HG03442 (cell line): ENCODE measurements at regions not wholly inside any gene's neighbourhood (a gene's known extent, or its start where the extent isn't known, plus 50 kb on each side); places are given as distances from the start of the nearest gene placed in this dataset.
"Not testable (repeated sequence)": the region's sequence is repeated elsewhere in the genome, so short reads cannot be mapped to it uniquely, and the experiment has no call there.

Source experiments
- ATAC-seq: cut with Tn5 transposase; IDR thresholded peaks from one replicate; pipeline ENCODE4 v1.9.1; 2021; ENCODE audit warnings: mild to moderate bottlenecking, moderate library complexity; ENCODE audit not compliant: unreplicated experiment

DNA sequence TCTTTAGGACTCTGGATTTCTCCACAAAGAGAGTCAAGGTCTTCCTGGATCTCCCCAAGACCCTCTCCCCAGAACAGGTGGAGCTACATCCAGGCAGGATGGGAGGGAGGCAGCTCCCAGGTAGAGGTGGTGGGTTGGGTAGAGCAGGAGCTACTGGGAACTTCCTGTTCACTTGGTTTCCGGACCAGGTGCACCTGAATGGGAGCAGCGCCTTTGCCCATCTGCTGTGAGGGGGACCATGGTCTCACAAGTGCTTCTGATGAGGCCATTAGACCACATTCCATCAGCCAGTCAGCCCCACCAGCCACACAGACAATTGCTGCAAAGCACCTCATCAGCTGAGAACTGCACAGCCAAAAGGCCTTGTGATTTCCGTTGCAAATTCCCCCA is 188.8 kb downstream of the MATN1 start:
- ATAC-seq = no peak

DNA sequence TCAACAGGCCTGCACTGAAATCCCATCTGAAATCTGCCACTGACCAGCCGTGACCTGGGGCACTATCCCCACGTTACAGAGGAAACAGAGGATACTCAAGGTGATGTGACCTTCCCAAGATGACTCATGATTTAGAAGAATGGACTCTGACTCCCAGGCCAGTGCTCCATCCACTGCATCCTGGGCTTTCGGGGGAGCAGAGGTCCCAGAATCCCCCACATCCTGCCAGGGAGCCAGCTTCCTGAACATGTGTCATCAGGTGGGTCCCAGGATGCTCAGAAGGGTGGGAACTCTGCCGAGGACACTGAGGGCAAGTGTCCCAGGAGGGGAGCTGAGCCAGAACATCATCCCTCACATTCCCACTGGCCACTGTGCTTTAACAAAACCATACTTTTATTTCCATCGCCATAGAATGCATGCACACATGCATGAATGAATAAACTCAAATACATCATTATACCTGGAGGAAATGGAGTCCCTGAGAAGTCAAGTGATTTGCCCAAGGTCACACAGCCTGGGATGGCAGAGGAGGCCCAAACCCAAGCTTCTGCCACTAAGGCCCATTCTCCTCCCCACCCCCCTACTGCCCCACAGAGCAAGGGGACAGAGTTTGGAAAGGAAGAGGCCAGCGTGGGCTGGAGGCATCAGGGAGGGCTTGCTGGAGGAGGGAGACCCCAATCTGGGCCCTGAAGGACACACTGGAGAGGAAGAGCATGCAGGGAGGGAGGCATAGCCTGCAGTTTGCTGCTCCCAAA is 189.4 kb downstream of the MATN1 start:
- ATAC-seq = no peak

DNA sequence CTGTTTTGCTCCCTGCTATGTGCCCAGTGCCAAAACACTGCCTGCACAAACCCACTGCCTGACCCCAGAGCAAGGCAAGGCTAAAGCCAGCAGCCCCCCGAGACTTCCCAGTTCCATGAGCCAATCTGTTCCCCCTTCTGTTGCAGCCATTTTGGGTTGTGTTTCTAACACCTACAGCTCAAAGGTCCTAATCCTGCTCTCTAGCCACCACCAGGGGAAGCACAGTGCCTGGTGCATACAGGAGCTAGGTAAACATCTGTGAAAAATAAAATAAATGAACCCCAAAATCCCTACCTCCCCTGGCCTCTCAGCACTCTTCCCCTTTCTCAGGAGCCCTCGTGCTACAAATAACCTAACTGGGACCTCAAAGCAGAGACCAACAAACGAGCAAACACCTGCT is 190.2 kb downstream of the MATN1 start:
- no peak for ATAC-seq

DNA sequence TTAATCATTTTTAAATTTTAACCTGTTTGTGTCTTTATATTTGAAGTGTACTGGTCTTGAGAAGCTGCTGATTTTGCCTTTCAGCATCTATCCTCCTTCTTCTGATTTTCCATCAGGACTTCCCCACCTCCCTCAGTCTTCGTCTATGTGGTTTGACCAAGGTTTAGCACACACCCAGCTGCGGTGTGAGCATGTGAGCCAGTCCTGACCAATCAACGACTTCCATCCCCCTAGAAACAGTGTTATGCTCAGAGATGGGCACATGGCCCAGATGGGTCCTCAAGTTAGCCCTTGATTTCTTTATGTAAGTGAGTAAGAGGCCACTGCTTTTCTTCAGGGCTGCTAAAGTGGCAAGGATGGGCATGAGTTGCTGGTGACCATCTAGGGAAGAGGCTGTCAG is 190.8 kb downstream of the MATN1 start:
- no peak for ATAC-seq

DNA sequence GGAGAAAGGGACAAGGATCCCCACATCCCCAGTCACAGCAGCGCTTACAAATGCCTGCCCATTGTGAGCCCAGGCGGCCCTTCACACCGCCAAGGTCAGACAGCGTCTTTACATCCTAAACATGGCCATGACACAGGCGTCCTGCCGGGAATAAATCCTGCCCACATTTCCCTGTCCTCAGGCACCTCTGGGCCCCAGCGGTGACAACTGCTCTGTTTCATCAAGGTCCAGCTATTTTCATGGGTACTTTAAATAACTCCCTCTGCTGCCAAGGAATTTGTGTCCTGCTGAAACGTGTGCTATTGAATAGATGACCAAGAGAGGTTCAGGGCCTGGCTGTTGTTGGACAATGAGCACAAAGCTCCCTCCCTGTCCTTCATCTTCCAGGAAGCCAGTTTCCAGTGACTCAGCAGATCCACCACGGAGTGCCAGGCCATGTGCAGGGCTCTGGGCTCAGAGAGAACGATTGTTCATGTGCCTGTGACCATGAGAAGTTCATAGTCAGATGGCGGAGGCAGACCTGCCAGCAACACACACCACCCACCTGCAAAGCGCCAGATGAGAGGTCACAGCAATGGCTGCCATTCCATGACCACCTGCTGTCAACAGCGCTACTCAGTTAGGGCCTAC is 195.8 kb downstream of the MATN1 start:
- no peak for ATAC-seq

DNA sequence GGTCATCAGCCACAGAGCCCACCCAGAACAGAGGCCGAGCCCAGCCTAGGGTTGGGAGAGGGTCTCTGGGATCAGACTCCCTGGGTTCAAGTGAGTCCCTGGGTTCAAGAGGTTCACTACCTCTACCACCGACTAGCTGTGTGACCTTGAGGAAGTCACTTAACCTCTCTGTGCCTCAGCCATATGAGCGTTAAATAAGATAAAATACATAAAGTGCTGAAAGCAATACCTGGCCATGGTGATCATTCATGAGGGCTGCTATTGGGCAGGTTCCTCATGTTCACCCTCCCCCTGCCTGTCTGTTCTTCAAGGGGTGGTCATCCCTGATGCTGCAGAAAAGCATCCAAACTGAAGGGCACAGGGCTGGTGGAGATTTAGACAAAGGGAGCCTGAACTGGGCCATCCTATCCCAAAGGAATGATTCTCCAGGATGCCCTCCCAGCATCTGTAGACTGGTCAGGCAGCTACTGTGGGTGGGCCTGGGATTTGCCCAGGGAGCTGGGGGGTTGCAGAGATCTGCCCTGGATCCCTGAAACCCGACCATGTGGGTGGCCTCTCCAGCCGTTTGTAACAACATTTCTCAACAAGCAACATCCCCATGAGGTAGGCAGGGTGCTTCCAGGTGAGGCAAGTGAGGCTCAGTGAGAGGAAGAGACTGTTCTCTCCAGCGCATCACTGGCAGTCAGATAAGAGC is 196.6 kb downstream of the MATN1 start:
- no peak for ATAC-seq

DNA sequence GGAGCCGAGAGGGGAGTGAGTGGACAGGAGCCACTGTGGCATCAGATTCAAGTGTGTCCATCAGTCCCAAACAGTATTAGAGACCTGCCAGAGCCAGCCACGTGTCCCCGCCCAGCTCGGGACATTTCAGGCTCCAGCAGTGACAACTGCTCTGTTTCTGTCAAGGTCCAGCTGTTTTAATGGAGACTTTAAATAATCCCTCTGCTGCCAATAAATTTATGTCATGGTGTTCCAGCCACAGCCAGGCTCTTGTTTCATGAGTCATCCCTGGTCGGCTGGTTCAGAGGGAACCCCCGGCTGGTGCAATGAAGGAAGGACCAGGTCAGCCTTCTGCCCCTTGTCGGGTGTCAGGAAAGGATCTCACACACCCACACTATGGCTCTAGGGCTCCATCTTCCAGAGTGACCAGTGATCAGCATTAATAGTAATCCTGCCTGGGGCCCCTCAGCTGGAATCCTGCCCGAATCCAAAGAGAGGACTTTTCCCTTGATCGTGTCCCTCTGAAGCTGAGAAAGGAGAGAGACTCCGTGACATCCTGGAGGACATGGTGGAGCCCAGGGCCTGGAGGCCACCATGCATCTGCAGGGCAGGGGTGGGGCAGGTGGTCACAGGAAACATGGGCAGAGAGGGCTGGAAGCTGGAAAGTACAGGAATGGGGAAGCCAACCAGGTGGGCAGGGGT is 197.3 kb downstream of the MATN1 start:
- ATAC-seq = no peak

DNA sequence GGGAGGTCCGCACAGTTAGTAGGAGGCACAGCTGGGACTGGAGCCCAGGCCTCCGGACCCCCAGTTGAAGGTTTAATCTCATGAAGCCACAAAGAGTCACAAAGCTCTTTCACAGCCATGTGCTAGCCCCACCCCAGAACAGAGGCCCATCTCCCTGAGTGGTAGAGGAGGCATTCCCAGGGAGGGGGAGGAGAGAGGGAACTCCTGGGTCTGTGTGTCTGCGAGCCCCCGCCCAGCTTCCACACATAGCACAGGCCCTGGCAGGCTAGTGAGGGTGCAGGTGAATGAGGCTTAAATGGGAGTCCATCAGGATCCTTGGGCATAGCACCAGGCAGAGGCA is 197.8 kb downstream of the MATN1 start:
- no peak for ATAC-seq

DNA sequence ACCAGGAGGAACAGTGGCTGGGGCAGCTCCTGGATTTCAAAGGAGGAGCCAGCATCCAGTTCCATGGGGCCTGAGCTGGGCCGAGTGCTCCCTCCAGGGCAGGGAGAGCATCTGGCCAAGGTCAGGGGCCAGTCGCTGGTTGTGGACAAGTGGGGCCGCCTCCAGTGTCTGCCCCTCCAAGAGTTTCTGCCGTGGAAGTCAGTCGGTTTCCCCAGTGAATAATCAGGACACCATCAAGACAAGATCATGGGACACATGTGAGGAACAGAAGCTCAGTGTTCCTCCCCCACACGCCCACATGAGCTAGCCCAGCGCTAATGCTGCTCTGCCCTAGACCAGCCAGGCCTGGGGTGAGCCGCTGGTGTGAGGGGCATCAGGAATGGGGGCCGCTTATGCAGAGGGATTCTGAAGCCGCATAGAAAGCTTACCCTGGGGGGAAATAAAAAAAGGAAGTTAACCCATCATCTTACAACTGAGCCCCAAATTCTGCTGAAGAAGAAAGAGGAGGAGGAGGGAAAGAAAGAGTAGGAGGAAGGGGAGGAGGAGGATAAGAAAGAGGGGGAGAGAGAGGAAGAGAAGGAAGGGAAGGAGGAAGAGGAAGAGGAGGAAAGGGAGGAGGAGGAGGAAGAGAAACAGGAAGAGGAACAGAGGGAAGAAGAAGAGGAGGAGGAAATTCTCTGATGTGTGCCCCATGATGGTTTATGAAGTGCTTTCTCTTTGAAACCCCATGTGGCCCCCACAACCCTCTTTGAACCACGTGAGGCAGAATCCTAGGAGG is 198.4 kb downstream of the MATN1 start:
- ATAC-seq = no peak

DNA sequence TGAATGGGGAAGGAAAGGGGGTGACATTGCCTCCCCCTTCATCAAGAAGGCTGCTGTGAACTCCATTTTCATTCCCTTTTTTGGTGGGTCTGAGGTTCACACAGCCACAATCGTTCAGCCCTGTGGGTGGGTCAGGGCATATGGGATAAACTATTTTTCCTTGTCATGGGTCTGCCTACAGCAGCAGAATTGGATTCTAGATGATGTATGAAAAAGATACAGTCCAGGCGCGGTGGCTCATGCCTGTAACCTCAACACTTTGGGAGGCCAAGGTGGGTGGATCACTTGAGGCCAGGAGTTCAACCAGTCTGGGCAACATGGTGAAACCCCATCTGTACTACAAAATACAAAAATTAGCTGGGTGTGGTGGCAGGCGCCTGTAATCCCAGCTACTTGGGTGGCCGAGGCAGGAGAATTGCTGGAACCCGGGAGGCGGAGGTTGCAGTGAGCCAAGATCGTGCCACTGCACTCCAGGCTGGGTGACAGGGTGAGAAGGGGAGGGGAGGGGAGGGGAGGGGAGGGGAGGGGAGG is 199.3 kb downstream of the MATN1 start:
- not testable (repeated sequence) for ATAC-seq

DNA sequence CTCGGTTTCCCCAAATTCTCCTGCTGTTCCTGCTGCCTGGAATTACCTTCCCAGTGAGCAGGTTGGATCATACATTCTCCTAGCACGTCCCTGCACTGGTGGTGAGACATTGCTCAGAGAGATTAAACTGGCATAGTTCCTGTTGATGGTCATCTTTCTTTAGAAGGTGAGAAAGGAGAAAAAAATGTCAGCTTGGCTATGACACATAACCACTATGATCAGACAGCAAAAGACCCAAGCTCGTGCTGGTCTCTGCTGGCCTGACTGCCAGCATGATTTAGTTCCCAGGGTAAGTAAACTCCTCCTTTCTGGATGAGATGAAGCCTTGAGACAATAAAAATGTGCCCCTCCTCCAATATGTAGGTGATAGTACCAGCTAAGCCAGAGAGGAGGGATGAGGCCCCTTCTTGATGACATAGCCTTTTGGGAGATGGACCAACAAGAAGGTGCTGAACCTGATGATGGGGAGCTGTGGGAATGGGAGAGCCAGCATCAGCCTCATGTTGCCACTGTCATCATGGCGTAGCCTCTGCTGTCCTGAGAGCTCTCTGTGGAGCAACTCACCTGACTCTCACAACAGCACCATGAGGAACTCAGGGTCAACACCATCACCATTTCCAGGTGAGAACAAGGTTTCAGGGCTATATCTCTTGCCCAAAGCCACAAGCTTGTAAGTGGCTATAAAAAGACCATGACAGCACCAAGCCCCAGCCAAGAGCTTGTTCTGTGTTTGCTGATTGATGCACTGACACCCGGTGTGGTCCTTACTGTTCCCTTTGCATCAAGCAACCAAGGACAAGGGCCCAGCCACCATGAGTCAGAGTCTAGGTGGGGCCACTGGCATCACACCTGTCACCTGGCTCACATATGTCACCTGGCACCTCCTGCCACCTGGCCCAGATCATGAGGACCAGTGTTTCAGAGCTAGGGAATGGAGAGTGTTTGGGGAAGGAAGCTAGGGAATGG is 200.0 kb downstream of the MATN1 start:
- ATAC-seq = no peak

DNA sequence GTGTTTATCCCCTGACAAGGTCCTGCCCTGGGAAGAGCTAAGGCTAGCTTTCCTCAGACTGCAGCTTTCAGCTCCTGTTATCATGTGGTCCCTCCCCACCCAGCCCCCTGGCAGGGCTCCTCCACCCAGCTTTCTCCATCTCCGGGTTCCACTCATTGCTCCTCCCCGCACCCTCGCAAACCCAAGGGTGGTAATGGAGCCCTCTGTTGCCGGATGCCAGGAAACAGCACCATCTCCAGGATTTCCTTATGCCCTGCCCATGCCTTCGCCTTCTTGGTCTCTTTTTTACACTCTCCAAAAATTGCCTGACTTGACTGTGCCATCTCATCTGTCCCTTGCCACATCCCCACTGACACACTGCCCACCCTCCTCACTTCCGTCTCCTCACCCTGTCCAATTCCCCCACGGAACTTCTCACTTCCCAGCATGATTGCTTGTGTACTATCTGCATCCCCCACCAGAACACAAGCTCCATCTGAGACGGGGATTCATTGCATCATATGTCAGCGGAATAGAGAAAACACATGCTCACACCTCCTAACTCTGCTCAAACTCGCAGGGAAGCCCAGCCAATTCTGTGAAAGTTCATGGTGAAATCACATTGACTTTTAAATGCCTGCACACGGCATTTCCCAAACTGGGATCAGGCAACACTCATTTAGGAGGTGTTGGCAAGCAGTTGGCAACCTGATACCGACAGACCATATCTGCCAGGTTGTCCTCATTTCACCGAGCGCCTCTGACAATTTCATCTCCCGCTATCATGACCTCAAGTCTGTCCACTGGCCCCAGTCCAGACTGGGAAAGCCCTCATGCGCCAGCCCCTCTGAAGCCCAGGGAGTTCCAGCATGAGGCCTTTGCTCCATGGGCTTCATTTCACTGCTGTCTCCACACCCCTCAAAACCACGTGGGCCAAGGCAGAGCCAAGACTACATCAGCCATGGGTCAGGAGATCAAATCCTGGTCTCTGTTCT is 201.1 kb downstream of the MATN1 start:
- no peak for ATAC-seq

DNA sequence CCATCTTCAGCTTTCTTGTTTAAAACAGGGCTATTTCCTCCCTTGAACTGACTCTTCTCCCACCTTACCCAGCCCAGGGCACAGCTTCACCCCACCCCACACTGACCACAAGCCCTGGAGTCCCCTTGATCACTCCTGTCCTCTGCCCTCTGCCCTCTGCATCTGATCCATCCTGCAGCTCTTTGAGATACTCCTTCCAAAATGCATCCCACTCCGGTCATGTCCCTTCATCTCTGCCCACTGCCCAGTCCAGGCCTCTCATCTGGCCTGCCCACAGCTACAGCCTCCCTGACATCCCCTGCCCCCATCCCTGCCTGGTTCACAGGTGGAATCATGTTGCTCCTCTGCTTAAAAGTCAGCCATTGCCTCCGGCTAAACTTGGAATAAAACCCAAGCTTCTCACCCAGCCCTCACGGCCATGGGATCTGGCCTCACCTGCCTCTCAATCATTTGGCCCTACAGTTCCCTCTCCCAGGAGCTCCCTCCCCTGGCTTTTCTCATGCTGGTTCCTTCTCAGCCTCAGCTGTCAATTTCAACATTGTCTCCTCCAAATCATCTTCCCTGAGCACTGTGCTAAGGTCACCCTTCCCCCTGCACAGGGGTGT is 202.0 kb downstream of the MATN1 start:
- no peak for ATAC-seq

DNA sequence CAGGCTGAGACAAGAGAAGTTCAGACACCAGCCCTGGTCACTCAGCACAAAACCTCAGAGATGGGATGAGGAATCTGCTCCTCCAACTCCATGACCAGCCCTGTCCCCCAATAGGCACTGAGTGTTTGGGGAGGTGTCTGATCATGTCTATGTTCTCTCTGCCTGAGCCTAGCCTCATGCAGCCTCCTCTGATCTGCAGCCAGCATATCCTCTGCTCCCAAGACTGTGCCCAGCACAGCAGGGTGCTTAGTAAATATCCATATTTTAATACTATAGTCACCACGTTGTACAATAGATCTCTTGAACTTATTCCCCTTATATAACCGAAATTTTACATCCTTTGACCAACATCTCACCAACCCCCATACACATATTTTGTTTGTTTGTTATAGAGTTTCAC is 202.9 kb downstream of the MATN1 start:
- ATAC-seq = no peak

DNA sequence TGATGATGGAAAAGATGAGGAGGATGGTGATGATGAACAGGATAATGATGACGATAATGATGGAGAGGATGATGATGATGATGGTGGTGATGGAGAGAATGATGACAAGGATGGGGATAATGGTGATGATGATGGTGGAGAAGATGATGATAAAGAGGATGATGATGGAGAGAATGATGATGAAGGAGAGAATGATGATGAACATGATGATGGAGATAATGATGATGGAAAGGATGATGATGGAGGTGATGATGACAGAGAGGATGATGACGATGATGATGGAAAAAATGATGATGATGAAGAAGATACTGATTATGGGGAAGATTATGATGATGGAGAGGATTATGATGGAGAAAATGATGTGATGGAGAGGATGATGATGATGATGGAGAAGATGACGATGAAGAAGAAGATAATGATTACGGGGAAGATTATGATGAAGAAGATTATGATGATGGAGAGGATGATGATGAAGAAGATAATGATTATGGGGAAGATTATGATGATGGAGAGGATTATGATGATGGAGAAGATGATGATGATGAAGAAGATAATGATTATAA is 204.1 kb downstream of the MATN1 start:
- no peak for ATAC-seq

DNA sequence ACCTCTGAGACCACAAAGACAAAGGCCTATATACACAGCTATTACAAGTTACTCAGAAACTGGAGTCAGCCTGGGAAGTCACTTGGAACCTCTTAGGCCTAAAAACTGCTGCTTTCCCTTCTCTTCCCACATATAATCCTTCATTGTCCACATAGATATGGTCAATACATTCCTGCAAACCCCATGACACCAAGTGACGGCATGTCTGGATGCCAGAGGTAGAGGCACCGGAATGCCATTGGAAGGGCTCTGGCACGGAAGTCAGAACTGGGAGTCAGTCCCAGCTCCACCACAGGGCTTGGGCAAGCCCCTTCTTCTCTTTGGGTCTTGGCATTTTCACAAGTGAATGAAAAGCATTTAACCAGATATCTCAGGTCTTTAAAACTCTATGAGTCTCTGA is 204.7 kb downstream of the MATN1 start:
- no peak for ATAC-seq

DNA sequence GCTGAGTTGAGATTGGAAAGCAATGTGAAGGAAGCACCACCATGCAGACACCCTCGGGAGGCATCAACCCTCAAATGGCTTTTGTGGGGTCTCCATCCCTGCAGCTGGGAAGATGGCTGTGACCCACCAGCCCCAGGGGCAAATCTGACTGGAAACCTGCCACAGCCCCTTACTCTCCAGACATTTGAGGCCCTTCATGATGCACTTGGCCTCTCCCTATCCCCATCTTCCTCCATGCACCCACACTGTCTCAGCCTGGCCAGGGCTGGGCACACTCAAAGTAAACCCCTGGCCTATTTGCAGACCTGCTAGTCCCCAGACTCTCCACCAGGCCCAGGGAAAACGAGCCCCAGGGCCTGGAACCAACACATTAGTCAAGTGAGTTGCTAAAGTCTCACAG is 205.2 kb downstream of the MATN1 start:
- ATAC-seq = no peak

DNA sequence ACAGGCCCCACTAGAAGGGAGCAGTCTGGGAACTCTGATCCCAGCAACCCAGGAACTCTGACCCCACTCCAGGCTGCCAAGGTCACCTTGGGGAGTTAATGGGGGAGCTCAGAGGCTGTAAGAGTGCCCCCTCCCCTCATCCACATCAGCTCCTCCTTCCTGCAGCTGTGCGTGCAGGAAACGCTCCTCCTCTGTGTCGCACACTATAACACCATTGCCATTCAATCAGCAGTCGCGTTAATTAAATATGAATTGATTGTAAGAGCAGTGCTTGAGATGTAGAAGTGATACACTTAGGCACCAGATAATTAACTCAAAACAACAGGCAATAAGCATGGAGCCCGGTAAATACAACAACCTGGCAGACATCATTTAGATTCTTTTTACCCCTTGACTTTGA is 205.7 kb downstream of the MATN1 start:
- not testable (repeated sequence) for ATAC-seq
